ENCODE measurements at regions not wholly inside any gene's neighbourhood (a gene's known extent, or its start where the extent isn't known, plus 50 kb on each side); places are given as distances from the start of the nearest gene placed in this dataset.

DNA sequence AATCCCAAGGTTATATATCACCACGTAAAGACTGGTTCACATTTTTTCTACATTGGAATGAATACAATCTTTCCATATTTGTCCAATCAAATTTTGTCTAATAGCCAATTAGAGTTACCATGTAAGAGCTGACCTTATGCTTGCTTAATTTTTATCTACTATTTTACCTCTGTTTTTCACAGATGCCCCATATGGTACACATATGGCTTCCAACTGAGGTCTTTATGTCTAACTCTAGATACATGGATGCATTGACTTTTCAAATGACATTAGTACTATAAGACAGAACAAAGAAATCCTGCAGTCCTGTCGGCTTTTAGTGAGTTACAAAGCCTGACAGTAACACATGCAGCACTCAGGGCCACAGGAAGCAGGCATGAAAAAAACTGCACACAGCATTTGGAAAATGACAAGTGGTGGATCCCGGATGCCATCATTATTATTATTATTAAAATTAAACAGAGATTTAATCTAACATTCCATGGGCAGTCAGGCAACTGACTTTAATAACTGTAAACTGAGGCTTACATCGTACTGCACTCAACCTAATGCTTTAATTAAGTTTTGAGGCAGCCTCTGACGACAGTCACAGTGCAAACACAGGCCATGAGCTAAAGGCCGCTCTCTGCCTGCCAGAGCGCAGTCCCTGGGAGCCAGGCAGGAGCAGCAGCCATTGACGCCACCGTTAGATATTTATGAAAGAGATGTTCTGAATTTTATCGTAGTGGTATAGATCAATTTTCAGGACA is 113.9 kb upstream of the TMCO5A start:
- Mint-ChIP-seq H3K36me3 (ENCODE audit: unreplicated experiment) (no peaks in the 10 kb centered on the region), H3K9me3 (ENCODE audit: unreplicated experiment) (no peaks in the 10 kb centered on the region), H3K27me3 (ENCODE audit: unreplicated experiment) (no peaks in the 10 kb centered on the region), H3K27ac (ENCODE audit: unreplicated experiment) (no peak overlapping the region), H3K4me3 (ENCODE audit: unreplicated experiment) (no peak overlapping the region), H3K4me1 (ENCODE audit: low read depth, unreplicated experiment) (peaks cover 15% of the 10 kb centered on the region)
- DNase-seq, result no peak
- TF ChIP-seq, protein P1, sequence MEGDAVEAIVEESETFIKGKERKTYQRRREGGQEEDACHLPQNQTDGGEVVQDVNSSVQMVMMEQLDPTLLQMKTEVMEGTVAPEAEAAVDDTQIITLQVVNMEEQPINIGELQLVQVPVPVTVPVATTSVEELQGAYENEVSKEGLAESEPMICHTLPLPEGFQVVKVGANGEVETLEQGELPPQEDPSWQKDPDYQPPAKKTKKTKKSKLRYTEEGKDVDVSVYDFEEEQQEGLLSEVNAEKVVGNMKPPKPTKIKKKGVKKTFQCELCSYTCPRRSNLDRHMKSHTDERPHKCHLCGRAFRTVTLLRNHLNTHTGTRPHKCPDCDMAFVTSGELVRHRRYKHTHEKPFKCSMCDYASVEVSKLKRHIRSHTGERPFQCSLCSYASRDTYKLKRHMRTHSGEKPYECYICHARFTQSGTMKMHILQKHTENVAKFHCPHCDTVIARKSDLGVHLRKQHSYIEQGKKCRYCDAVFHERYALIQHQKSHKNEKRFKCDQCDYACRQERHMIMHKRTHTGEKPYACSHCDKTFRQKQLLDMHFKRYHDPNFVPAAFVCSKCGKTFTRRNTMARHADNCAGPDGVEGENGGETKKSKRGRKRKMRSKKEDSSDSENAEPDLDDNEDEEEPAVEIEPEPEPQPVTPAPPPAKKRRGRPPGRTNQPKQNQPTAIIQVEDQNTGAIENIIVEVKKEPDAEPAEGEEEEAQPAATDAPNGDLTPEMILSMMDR (IDR thresholded peaks at IDR 0.05; ENCODE audit: partially characterized antibody, unreplicated experiment), result no peak

DNA sequence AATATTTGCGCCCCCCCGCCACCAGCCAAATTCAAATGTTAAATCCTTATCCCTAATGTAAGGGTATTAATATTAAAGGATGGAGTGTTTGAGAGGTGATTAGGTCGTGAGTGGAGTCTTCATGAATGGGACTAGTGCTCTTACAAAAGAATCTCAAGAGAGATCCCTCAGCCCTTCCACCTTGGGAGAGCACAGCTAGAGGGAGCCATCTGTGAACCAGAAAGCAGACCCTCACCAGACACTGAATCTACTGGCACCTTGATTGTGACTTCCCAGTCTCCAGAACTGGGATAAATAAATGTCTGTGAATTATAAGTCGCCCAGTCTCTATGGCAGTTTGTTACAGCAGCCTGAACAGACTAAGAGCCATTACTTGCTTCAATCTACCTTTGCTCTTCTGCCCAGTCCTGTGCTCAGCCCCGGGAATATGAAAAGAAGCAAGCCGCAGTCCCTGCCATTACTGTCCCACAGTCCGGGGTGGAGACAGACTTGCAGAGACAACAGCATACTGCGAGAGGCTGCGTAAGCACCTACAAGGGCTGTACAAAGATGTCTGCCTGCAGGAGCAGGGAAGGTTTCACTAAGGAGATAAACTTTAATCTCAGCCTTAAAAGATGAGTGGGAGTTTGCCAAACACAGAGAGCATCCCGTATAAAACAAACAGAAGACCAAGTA is 110.7 kb upstream of the TMCO5A start:
- H3K27ac Mint-ChIP-seq (ENCODE audit: unreplicated experiment), result no peak overlapping the region
- peaks cover 15% of the 10 kb centered on the region for H3K4me1 Mint-ChIP-seq (ENCODE audit: low read depth, unreplicated experiment)
- H3K9me3 Mint-ChIP-seq (ENCODE audit: unreplicated experiment), result no peaks in the 10 kb centered on the region
- no peak for DNase-seq
- H3K4me3 Mint-ChIP-seq (ENCODE audit: unreplicated experiment), result no peak overlapping the region
- TF ChIP-seq, protein P1 (IDR thresholded peaks at IDR 0.05; ENCODE audit: partially characterized antibody, unreplicated experiment), result no peak
- H3K36me3 Mint-ChIP-seq (ENCODE audit: unreplicated experiment), result no peaks in the 10 kb centered on the region
- no peaks in the 10 kb centered on the region for H3K27me3 Mint-ChIP-seq (ENCODE audit: unreplicated experiment)

DNA sequence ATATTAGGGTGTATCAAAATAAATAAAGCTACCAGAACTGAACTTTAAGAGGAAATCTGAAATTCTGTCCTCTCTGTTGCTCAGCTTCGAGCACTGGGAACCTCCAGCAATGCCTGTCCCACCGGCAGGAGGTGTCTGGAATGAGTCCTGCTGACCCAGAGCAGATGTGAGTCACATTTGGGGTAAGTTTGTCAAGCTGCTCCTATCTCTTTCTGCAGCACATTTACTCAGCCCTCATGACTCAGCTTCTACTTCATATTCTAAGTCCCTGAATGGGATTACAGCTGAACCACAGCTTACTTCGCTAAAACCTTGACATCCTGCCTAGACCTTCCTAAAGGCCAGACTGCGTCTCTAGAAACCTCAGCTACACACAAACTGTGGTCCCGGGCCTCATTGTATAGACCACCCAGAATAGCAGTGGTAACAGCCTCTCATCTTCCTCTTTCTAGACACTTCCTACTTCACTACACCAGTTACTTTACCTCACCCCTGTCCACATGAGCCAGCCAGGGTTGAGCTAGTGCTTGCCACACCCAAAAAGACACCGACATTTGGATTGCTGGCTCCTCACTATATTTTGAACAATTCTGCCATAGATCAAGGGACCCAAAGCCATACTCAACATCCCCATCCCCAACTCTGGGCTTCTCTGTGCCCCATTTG is 109.6 kb upstream of the TMCO5A start:
- DNase-seq, result no peak
- H3K36me3 Mint-ChIP-seq (ENCODE audit: unreplicated experiment), result no peaks in the 10 kb centered on the region
- no peak overlapping the region for H3K4me3 Mint-ChIP-seq (ENCODE audit: unreplicated experiment)
- TF ChIP-seq, protein P1 (IDR thresholded peaks at IDR 0.05; ENCODE audit: partially characterized antibody, unreplicated experiment), result no peak
- H3K9me3 Mint-ChIP-seq (ENCODE audit: unreplicated experiment), result no peaks in the 10 kb centered on the region
- H3K27me3 Mint-ChIP-seq (ENCODE audit: unreplicated experiment), result no peaks in the 10 kb centered on the region
- no peak overlapping the region for H3K27ac Mint-ChIP-seq (ENCODE audit: unreplicated experiment)
- H3K4me1 Mint-ChIP-seq (ENCODE audit: low read depth, unreplicated experiment), result peaks cover 15% of the 10 kb centered on the region

DNA sequence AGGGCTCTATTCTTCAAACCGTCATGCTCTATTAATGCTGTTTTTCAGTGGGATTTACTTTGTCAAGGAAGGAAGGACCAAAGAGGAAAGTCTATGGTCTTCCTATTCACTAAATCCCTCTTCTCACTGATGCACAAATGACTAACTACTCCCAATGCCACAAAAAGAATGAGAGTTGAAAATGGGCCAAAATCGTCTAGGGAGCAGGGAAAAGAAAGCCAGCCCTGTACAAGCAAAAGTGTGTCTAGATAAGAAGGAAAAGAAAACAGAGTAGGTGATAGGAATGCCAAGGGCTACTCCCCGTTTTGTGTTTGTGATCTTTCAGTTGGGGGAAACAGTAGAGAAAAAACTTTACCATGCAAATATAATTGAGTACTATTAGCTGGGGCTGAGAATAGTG is 97.2 kb upstream of the TMCO5A start:
- H3K27me3 Mint-ChIP-seq (ENCODE audit: unreplicated experiment), result no peaks in the 10 kb centered on the region
- TF ChIP-seq, protein P1 (IDR thresholded peaks at IDR 0.05; ENCODE audit: partially characterized antibody, unreplicated experiment), result no peak
- H3K36me3 Mint-ChIP-seq (ENCODE audit: unreplicated experiment), result peaks cover 9% of the 10 kb centered on the region
- no peaks in the 10 kb centered on the region for H3K4me1 Mint-ChIP-seq (ENCODE audit: low read depth, unreplicated experiment)
- no peaks in the 10 kb centered on the region for H3K9me3 Mint-ChIP-seq (ENCODE audit: unreplicated experiment)
- H3K4me3 Mint-ChIP-seq (ENCODE audit: unreplicated experiment), result no peak overlapping the region
- DNase-seq, result no peak
- H3K27ac Mint-ChIP-seq (ENCODE audit: unreplicated experiment), result no peak overlapping the region

DNA sequence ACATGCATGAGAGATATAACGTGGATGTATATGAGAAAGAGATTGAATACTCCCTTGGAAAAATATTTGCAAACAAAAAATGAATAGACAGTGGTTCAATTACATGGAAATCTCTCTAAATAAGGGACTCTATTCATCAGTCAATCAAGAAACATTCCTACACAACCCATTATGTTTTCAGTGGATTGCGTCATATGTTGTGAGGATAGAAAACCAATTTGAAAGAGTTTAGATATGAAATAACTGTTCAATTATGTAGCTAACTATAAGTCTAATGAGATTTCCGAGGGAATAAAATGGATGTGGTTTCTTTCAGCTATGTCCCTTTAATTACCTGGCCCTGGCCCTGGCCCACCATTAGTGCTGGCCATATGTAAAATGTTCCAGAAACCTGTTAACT is 86.7 kb upstream of the TMCO5A start:
- Mint-ChIP-seq H3K36me3 (ENCODE audit: unreplicated experiment) (no peaks in the 10 kb centered on the region), H3K9me3 (ENCODE audit: unreplicated experiment) (no peaks in the 10 kb centered on the region), H3K4me1 (ENCODE audit: low read depth, unreplicated experiment) (no peaks in the 10 kb centered on the region), H3K27me3 (ENCODE audit: unreplicated experiment) (no peaks in the 10 kb centered on the region), H3K27ac (ENCODE audit: unreplicated experiment) (no peak overlapping the region), H3K4me3 (ENCODE audit: unreplicated experiment) (no peak overlapping the region)
- TF ChIP-seq, protein P1 (IDR thresholded peaks at IDR 0.05; ENCODE audit: partially characterized antibody, unreplicated experiment), result no peak
- no peak for DNase-seq

Measured in glutamatergic neuron (in vitro differentiated cells).